ENCODE measurements at regions not wholly inside any gene's neighbourhood (a gene's known extent, or its start where the extent isn't known, plus 50 kb on each side); places are given as distances from the start of the nearest gene placed in this dataset.

DNA sequence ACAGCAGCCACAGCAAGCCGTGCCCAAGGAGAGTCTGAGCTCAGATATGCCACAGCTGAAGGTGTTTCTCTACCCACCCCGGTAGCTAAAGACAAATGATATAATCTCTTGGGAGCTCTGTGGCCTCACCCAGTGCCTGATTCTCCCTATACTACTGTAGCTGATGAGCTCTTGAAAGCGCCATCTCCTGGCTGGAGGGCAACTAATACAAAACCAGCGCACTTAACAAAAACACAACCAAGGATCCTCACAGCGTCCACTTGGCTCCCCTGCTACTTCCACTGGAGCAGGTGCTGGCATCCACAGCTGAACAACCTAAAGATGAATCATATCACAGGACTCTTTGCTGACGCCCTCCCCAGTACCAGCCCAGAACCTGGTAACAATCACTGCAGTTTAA, 1212.0 kb downstream of the PCDH17 start:
- Histone ChIP-seq H3K36me3 (replicated peaks in 1 of 2; ENCODE audit: control extremely low read depth in 1 of 2, control insufficient read depth in 1 of 2, extremely low read depth in 1 of 2, insufficient read depth in 2 of 2, low read length in 1 of 2) (no peaks in the 10 kb centered on the region), H3K4me1 (ENCODE audit: control insufficient read depth in 2 of 2, insufficient read depth in 2 of 2, low read length in 2 of 2) (no peaks in the 10 kb centered on the region), H3K27ac (ENCODE audit: low read length in 2 of 2) (no peak overlapping the region), H3K4me3 (ENCODE audit: control extremely low read depth in 1 of 5, extremely low read depth in 1 of 5, insufficient read depth in 1 of 5, low read depth in 2 of 5, low read length in 4 of 5) (no peak overlapping the region), H3K79me2 (ENCODE audit: control insufficient read depth, insufficient read depth, low read length) (no peaks in the 10 kb centered on the region), H4K20me1 (ENCODE audit: control insufficient read depth, insufficient read depth, low read length, poor library complexity, severe bottlenecking) (no peaks in the 10 kb centered on the region), H3K9me3 (ENCODE audit: control extremely low read depth in 1 of 3, control insufficient read depth in 2 of 3, insufficient read depth in 1 of 3, low read length in 2 of 3) (peaks cover 0 to 12% (median 0%) of the 10 kb centered on the region in 3 donors), H2AFZ (ENCODE audit: insufficient read depth, low read depth, low read length, poor library complexity, severe bottlenecking) (no peak overlapping the region), H3K9ac (ENCODE audit: low read length) (no peak overlapping the region), H3K27me3 (replicated peaks in 1 of 4; ENCODE audit: control extremely low read depth in 1 of 4, control insufficient read depth in 3 of 4, insufficient read depth in 4 of 4, low read length in 3 of 4) (no peaks in the 10 kb centered on the region), H3K4me2 (replicated peaks; ENCODE audit: low read depth, low read length, poor library complexity, severe bottlenecking) (no peak overlapping the region)
- 94% methylated on average over 6 of the region's 6 CpGs for WGBS (ENCODE audit: insufficient coverage)
- peaks cover 14% of the 10 kb centered on the region for H3K9me3 Mint-ChIP-seq (ENCODE audit: insufficient read depth)
- no peak for DNase-seq
- intact Hi-C loops (cut with micrococcal nuclease): no loop called here
- no peak for ATAC-seq (ENCODE audit: low read depth)
- no peak overlapping the region for H3K27ac Mint-ChIP-seq
- H3K4me1 Mint-ChIP-seq: no peaks in the 10 kb centered on the region
- POLR2A ChIA-PET: no interaction called here
- TF ChIP-seq EZH2 (IDR thresholded peaks at IDR 0.05; ENCODE audit: borderline replicate concordance, insufficient read depth, low read depth, low read length, poor library complexity, severe bottlenecking) (no peak), CTCF (IDR thresholded peaks at IDR 0.05) (no peak)
- H3K4me3 Mint-ChIP-seq: no peak overlapping the region
- CTCF ChIA-PET: no interaction called here
- H3K27me3 Mint-ChIP-seq: no peaks in the 10 kb centered on the region

DNA sequence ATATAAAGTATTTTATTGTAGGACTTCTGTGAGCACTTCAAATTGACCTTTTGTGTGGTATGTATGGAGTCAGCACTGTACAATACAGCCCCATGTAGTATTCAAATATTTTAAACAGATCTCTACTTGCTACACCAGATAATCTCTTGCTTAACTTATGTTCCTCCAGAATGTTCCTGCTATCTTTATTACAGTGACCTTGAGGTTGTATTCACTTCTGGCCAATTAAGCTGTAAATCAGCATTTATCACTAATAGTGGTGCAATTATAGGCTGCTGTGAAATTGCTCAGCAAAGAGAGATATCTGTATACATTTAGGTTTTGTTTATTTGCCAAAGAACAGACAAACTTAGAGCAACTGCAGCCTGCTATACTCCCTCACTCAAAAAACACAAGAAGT, 1218.6 kb downstream of the PCDH17 start:
- H3K79me2 ChIP-seq (ENCODE audit: control insufficient read depth, insufficient read depth, low read length): no peaks in the 10 kb centered on the region
- Mint-ChIP-seq H3K9me3 (ENCODE audit: insufficient read depth) (no peaks in the 10 kb centered on the region), H3K27ac (no peak overlapping the region), H3K4me1 (no peaks in the 10 kb centered on the region), H3K4me3 (no peak overlapping the region), H3K27me3 (no peaks in the 10 kb centered on the region)
- peaks cover 0 to 3% (median 0%) of the 10 kb centered on the region in 3 donors for H3K9me3 ChIP-seq (ENCODE audit: control extremely low read depth in 1 of 3, control insufficient read depth in 2 of 3, insufficient read depth in 1 of 3, low read length in 2 of 3)
- H3K27me3 ChIP-seq (replicated peaks in 1 of 4; ENCODE audit: control extremely low read depth in 1 of 4, control insufficient read depth in 3 of 4, insufficient read depth in 4 of 4, low read length in 3 of 4): no peaks in the 10 kb centered on the region
- H3K9ac ChIP-seq (ENCODE audit: low read length): no peak overlapping the region
- H3K36me3 ChIP-seq (replicated peaks in 1 of 2; ENCODE audit: control extremely low read depth in 1 of 2, control insufficient read depth in 1 of 2, extremely low read depth in 1 of 2, insufficient read depth in 2 of 2, low read length in 1 of 2): no peaks in the 10 kb centered on the region
- TF ChIP-seq EZH2 (IDR thresholded peaks at IDR 0.05; ENCODE audit: borderline replicate concordance, insufficient read depth, low read depth, low read length, poor library complexity, severe bottlenecking) (no peak), CTCF (IDR thresholded peaks at IDR 0.05) (no peak)
- intact Hi-C loops (cut with micrococcal nuclease): no loop called here
- no peak overlapping the region for H3K27ac ChIP-seq (ENCODE audit: low read length in 2 of 2)
- CTCF ChIA-PET: no interaction called here
- no peak for ATAC-seq (ENCODE audit: low read depth)
- H3K4me1 ChIP-seq (ENCODE audit: control insufficient read depth in 2 of 2, insufficient read depth in 2 of 2, low read length in 2 of 2): no peaks in the 10 kb centered on the region
- no peak overlapping the region for H2AFZ ChIP-seq (ENCODE audit: insufficient read depth, low read depth, low read length, poor library complexity, severe bottlenecking)
- no peaks in the 10 kb centered on the region for H4K20me1 ChIP-seq (ENCODE audit: control insufficient read depth, insufficient read depth, low read length, poor library complexity, severe bottlenecking)
- H3K4me3 ChIP-seq (ENCODE audit: control extremely low read depth in 1 of 5, extremely low read depth in 1 of 5, insufficient read depth in 1 of 5, low read depth in 2 of 5, low read length in 4 of 5): no peak overlapping the region
- no peak for DNase-seq
- no peak overlapping the region for H3K4me2 ChIP-seq (replicated peaks; ENCODE audit: low read depth, low read length, poor library complexity, severe bottlenecking)
- POLR2A ChIA-PET: no interaction called here
